SU-DHL-6 (cell line): ENCODE measurements at regions not wholly inside any gene's neighbourhood (a gene's known extent, or its start where the extent isn't known, plus 50 kb on each side); places are given as distances from the start of the nearest gene placed in this dataset.

Source experiments
- CTCF ChIP-seq: fragments of 200-600 bp; sonication (generic); IDR thresholded peaks from one replicate; pipeline ENCODE4 v1.5.1; 2017; ENCODE audit warnings: antibody characterized with exemption, mild to moderate bottlenecking, low read length, moderate library complexity; ENCODE audit not compliant: insufficient read depth, poor library complexity, severe bottlenecking
- EZH2phosphoT487 ChIP-seq: fragments of 200-600 bp; sonication (generic), shearing (Covaris generic); conservative IDR thresholded peaks from 2 replicates; pipeline ENCODE4 v1.6.1; 2018; ENCODE audit warnings: mild to moderate bottlenecking, antibody characterized with exemption, low read length, moderate library complexity, mixed read lengths

GRCh38 chr1:39131940-39132339, 72.6 kb upstream of the MACF1 start:
- TF ChIP-seq CTCF (no peak), EZH2phosphoT487 (no peak)
